Sigmoid colon (tissue), 6 donors: ENCODE measurements at regions not wholly inside any gene's neighbourhood (a gene's known extent, or its start where the extent isn't known, plus 50 kb on each side); places are given as distances from the start of the nearest gene placed in this dataset.

Experiments used
- DNase-seq: peaks from one replicate; pipeline ENCODE4 v3.0.0-alpha.2; 2019
- H3K27ac ChIP-seq, 4 donors: fragments of 200-600 bp; sonication (generic); one replicate each; pipeline ENCODE4 v1.5.1; 2016 to 2019; ENCODE audit warnings: mild to moderate bottlenecking in 1 of 4
- H3K27me3 ChIP-seq, 3 donors: fragments of 200-600 bp; sonication (generic); one replicate each; pipeline ENCODE4 v1.5.1; 2019; ENCODE audit warnings: mild to moderate bottlenecking in 1 of 3
- H3K36me3 ChIP-seq, 4 donors: fragments of 200-600 bp; sonication (generic); one replicate each; pipeline ENCODE4 v1.5.1; 2016 to 2019
- H3K4me1 ChIP-seq, 4 donors: fragments of 200-600 bp; sonication (generic); one replicate each; pipeline ENCODE4 v1.5.1; 2017 to 2019
- H3K4me3 ChIP-seq, 4 donors: fragments of 200-600 bp; sonication (generic); one replicate each; pipeline ENCODE4 v1.5.1; 2017 to 2019; ENCODE audit warnings: mild to moderate bottlenecking in 2 of 4, moderate library complexity in 1 of 4
- H3K9me3 ChIP-seq, 4 donors: fragments of 200-600 bp in 3 of 4; sonication (generic) in 3 of 4; one replicate each; pipeline versions ENCODE4 v1.5.1 to v1.6.1; 2013 to 2019
- EP300 ChIP-seq, 4 donors: sonication (generic); formaldehyde crosslinking; IDR thresholded peaks; one replicate each; pipeline ENCODE4 v1.6.1; 2017; ENCODE audit warnings: antibody characterized with exemption in 4 of 4
- POLR2A ChIP-seq, 2 donors: fragments of 450-650 bp; IDR thresholded peaks; one replicate each; pipeline ENCODE4 v1.6.1; 2016; ENCODE audit warnings: antibody characterized with exemption in 2 of 2, mild to moderate bottlenecking in 2 of 2, moderate library complexity in 2 of 2
- POLR2AphosphoS5 ChIP-seq, 4 donors: sonication (generic); formaldehyde crosslinking; IDR thresholded peaks; one replicate each; pipeline ENCODE4 v1.6.1; 2017; ENCODE audit warnings: antibody characterized with exemption in 4 of 4
- WGBS, 2 donors: extraction: QIAGEN DNeasy Blood & Tissue Kit; methylation state at CpG; one replicate each; pipeline ENCODE4 v1.1.7; 2013; 5-methylcytosine and 5-hydroxymethylcytosine counted together
- intact Hi-C: fragments of 100-400 bp; cut with DNase I; formaldehyde crosslinking; loops from one replicate; pipeline ENCODE4 v1.15.1; 2023
- TF ChIP-seq, protein P1 (sequence below), 4 experiments: fragments of 450-650 bp in 3 of 4; fragments of 200-600 bp in 1 of 4; IDR thresholded peaks; one replicate each; pipeline ENCODE4 v1.5.1; 2016 to 2019; ENCODE audit warnings: antibody characterized with exemption in 4 of 4, mild to moderate bottlenecking in 3 of 4, moderate library complexity in 2 of 4
- donor health status: healthy with polysubstance abuse.
- donor health status: healthy.

DNA sequence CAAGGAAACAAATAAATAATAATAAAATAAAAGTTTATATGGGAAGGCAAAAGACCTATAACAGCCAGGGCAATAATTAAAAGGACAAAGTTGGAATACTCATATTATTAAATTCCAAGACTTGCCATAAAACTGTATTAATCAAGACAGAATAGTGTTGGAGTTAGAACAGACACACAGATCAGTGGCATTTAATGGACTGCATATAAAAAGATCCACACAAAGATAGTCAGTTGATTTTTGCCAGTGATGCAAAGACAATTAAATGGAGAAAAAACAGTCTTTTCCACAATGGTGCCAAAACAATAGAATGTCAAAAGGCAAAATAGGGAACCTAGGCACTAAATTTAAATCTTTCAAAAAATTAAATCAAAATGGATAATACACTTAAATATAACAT is 587.1 kb upstream of the GRIA3 start:
- no peaks in the 10 kb centered on the region for H3K9me3 ChIP-seq
- no peaks in the 10 kb centered on the region for H3K4me1 ChIP-seq
- no peaks in the 10 kb centered on the region for H3K36me3 ChIP-seq
- no peak overlapping the region for H3K4me3 ChIP-seq
- intact Hi-C loops: no loop called here
- TF ChIP-seq, protein P1, sequence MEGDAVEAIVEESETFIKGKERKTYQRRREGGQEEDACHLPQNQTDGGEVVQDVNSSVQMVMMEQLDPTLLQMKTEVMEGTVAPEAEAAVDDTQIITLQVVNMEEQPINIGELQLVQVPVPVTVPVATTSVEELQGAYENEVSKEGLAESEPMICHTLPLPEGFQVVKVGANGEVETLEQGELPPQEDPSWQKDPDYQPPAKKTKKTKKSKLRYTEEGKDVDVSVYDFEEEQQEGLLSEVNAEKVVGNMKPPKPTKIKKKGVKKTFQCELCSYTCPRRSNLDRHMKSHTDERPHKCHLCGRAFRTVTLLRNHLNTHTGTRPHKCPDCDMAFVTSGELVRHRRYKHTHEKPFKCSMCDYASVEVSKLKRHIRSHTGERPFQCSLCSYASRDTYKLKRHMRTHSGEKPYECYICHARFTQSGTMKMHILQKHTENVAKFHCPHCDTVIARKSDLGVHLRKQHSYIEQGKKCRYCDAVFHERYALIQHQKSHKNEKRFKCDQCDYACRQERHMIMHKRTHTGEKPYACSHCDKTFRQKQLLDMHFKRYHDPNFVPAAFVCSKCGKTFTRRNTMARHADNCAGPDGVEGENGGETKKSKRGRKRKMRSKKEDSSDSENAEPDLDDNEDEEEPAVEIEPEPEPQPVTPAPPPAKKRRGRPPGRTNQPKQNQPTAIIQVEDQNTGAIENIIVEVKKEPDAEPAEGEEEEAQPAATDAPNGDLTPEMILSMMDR (IDR thresholded peaks at IDR 0.05): no peak
- TF ChIP-seq POLR2AphosphoS5 (IDR thresholded peaks at IDR 0.05): no peak
- no peak for TF ChIP-seq EP300 (IDR thresholded peaks at IDR 0.05)
- no peak for TF ChIP-seq POLR2A (IDR thresholded peaks at IDR 0.05)
- DNase-seq: no peak
- no peak overlapping the region for H3K27ac ChIP-seq
- H3K27me3 ChIP-seq: no peaks in the 10 kb centered on the region

DNA sequence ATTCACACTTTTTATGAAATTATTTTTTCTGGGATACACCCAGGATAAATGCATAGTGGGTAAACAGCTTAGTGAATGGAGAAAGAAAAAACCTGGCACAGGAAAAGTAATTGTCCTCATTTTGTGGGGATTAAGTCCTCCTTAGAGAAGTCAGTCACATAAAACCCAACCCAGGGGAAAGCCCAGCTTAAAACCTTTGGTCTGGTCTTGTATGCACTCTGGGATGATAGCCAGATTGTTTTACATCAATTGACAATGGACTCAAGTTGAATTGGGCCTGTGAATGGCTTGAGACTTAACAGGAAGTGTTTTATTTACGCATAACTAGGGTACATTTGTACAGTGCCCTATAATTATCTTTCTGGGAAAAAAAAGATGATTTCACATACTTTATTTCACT is 561.3 kb upstream of the GRIA3 start:
- Histone ChIP-seq H3K4me1 (no peaks in the 10 kb centered on the region), H3K27me3 (no peaks in the 10 kb centered on the region), H3K36me3 (no peaks in the 10 kb centered on the region), H3K4me3 (no peak overlapping the region), H3K27ac (no peak overlapping the region), H3K9me3 (no peaks in the 10 kb centered on the region)
- intact Hi-C loops: no loop called here
- DNase-seq: no peak
- TF ChIP-seq, protein P1 (IDR thresholded peaks at IDR 0.05): no peak
- no peak for TF ChIP-seq EP300 (IDR thresholded peaks at IDR 0.05)
- no peak for TF ChIP-seq POLR2A (IDR thresholded peaks at IDR 0.05)
- TF ChIP-seq POLR2AphosphoS5 (IDR thresholded peaks at IDR 0.05): no peak
- WGBS, 2 donors: 26 to 68% methylated on average over 1 of the region's 1 CpG

- H3K4me1 ChIP-seq: no peaks in the 10 kb centered on the region
- WGBS, 2 donors: 78 to 82% methylated on average over 2 of the region's 2 CpGs
These were observed 558.8 kb upstream of the GRIA3 start for GRCh38 chrX:122625239-122625638.

GRCh38 chrX:122625821-122626220 is 558.3 kb upstream of the GRIA3 start:
- H3K4me3 ChIP-seq: no peak overlapping the region
- intact Hi-C loops: no loop called here
- H3K4me1 ChIP-seq: no peaks in the 10 kb centered on the region
- no peaks in the 10 kb centered on the region for H3K36me3 ChIP-seq
- WGBS, 2 donors: 50 to 79% methylated on average over 3 of the region's 3 CpGs
- no peak for DNase-seq
- no peaks in the 10 kb centered on the region for H3K27me3 ChIP-seq
- no peak overlapping the region for H3K27ac ChIP-seq
- H3K9me3 ChIP-seq: no peaks in the 10 kb centered on the region
- TF ChIP-seq EP300 (IDR thresholded peaks at IDR 0.05) (no peak), POLR2A (IDR thresholded peaks at IDR 0.05) (no peak), POLR2AphosphoS5 (IDR thresholded peaks at IDR 0.05) (no peak)
- TF ChIP-seq, protein P1 (IDR thresholded peaks at IDR 0.05): no peak

More at GRCh38 chrX:122625239-122625638, 558.8 kb upstream of the GRIA3 start:
- H3K27me3 ChIP-seq: no peaks in the 10 kb centered on the region
- TF ChIP-seq, protein P1 (IDR thresholded peaks at IDR 0.05): no peak
- no peak for TF ChIP-seq POLR2A (IDR thresholded peaks at IDR 0.05)
- TF ChIP-seq POLR2AphosphoS5 (IDR thresholded peaks at IDR 0.05): no peak
- TF ChIP-seq EP300 (IDR thresholded peaks at IDR 0.05): no peak
- no peak for DNase-seq
- no peaks in the 10 kb centered on the region for H3K36me3 ChIP-seq
- H3K27ac ChIP-seq: no peak overlapping the region
- no peak overlapping the region for H3K4me3 ChIP-seq
- H3K9me3 ChIP-seq: no peaks in the 10 kb centered on the region
- intact Hi-C loops: no loop called here

DNA sequence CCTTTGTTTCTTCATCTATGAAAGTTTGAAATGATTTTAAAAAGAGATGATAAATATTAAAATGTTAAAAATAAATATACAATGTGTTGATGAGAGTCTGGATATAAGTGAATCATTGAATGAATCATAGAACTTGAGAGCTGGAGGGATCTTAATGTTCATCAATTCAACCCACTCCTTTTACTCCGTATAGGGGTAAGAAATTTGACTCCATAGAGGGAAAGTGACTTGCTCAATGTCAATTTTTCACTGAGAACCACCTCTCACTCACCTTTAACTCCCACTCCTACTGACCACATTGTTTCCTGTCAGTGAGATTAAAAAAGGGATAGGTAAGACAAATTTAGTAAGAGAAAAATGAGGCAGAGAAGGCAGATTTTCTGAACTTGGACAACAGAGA is 557.2 kb upstream of the GRIA3 start:
- Histone ChIP-seq H3K27ac (no peak overlapping the region), H3K9me3 (no peaks in the 10 kb centered on the region), H3K36me3 (no peaks in the 10 kb centered on the region), H3K27me3 (no peaks in the 10 kb centered on the region), H3K4me3 (no peak overlapping the region), H3K4me1 (no peaks in the 10 kb centered on the region)
- DNase-seq: no peak
- intact Hi-C loops: no loop called here
- TF ChIP-seq, protein P1 (IDR thresholded peaks at IDR 0.05): no peak
- TF ChIP-seq POLR2AphosphoS5 (IDR thresholded peaks at IDR 0.05) (no peak), POLR2A (IDR thresholded peaks at IDR 0.05) (no peak), EP300 (IDR thresholded peaks at IDR 0.05) (no peak)
- 36 to 77% methylated on average over 1 of the region's 1 CpG for WGBS, 2 donors
